ENCODE measurements at regions not wholly inside any gene's neighbourhood (a gene's known extent, or its start where the extent isn't known, plus 50 kb on each side); places are given as distances from the start of the nearest gene placed in this dataset.

DNA sequence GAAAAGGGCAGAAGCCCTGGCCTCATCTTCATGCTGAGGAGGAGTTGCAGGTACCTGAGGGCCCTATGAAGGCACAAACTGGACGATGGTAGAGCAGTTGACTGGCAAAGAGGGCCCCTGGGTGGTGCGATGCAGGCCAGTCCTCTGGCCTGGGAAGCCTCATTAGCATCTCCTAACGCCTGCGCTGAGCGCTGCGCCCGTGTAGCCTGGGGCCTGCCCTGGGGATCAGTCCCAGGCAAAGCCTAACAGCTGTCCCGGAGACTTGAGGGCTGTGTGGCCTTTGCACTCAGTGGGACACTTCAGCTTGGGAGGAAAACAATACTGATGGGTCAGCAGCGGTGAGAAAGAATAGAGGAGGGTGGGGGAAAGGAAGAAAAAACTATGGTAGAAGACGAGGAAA, 187.7 kb downstream of the RAP2A start:
- POLR2A ChIA-PET, result no interaction called here
- H3K4me1 ChIP-seq (ENCODE audit: control insufficient read depth, insufficient read depth, low read length), result no peaks in the 10 kb centered on the region
- no TSS peak for BruUV-seq (replicated peaks)
- H3K9ac ChIP-seq (ENCODE audit: control insufficient read depth, insufficient read depth, low read length), result no peak overlapping the region
- SMC1A ChIA-PET (ENCODE audit: uncharacterized antibody, unreplicated experiment), result no interaction called here
- no peaks in the 10 kb centered on the region for H3K9me3 ChIP-seq (replicated peaks; ENCODE audit: control insufficient read depth, insufficient read depth, low read length)
- ATAC-seq, result no peak
- in situ Hi-C loops (cut with MboI), result no loop called here
- no peaks in the 10 kb centered on the region for H3K36me3 ChIP-seq (ENCODE audit: control insufficient read depth in 2 of 2, insufficient read depth in 2 of 2, low read length in 1 of 2)
- no peaks in the 10 kb centered on the region for H3K27me3 ChIP-seq (replicated peaks in 1 of 2; ENCODE audit: control insufficient read depth in 2 of 2, insufficient read depth in 2 of 2, low read length in 1 of 2)
- no peaks in the 10 kb centered on the region for H3K79me2 ChIP-seq (ENCODE audit: control insufficient read depth, insufficient read depth, low read length)
- H3K4me3 ChIP-seq, result no peak overlapping the region
- no peak overlapping the region for H2AFZ ChIP-seq (ENCODE audit: control insufficient read depth, low read depth, low read length)
- DNase-seq (ENCODE audit: low read depth, low spot score), result no peak
- CTCF ChIA-PET, result no interaction called here
- intact Hi-C loops (cut with micrococcal nuclease; ENCODE audit: unreplicated experiment), result no loop called here
- H4K20me1 ChIP-seq (ENCODE audit: control insufficient read depth, insufficient read depth), result no peaks in the 10 kb centered on the region
- WGBS (ENCODE audit: insufficient coverage, insufficient replicate concordance, low lambda C conversion rate, missing lambda C conversion rate), result 37% methylated on average over 10 of the region's 10 CpGs
- RAD21 ChIA-PET (ENCODE audit: unreplicated experiment), result no interaction called here
- FAIRE-seq, result no peak
- no peak overlapping the region for H3K27ac ChIP-seq (ENCODE audit: control insufficient read depth, insufficient read depth)
- TF ChIP-seq ASH2L (IDR thresholded peaks at IDR 0.05; ENCODE audit: borderline replicate concordance, low read depth), result no peak
- H3K4me2 ChIP-seq (ENCODE audit: control insufficient read depth, insufficient read depth), result no peak overlapping the region

DNA sequence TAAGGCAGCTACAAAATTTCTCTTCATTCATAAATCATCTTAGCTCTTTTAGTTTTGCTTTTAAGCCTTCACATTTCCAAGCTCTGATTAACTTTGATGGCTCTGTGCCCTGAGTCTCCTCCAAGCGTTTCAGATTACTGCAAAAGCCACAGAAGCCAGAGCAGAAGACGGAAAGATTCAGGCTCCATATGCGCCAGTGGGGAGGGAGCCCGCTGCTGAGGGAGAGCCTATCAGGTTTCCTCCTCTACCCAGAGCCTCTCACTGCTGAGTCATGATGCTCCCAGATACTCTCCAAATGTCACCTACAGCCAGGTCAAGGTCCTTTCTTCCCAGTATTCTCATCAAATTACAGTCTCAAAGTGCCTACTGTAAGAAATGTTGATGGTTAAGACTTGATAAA, 193.6 kb downstream of the RAP2A start:
- Histone ChIP-seq H2AFZ (ENCODE audit: control insufficient read depth, low read depth, low read length) (no peak overlapping the region), H3K4me3 (no peak overlapping the region), H3K9ac (ENCODE audit: control insufficient read depth, insufficient read depth, low read length) (no peak overlapping the region), H3K27ac (ENCODE audit: control insufficient read depth, insufficient read depth) (no peak overlapping the region), H3K27me3 (replicated peaks in 1 of 2; ENCODE audit: control insufficient read depth in 2 of 2, insufficient read depth in 2 of 2, low read length in 1 of 2) (no peaks in the 10 kb centered on the region), H4K20me1 (ENCODE audit: control insufficient read depth, insufficient read depth) (no peaks in the 10 kb centered on the region), H3K9me3 (replicated peaks; ENCODE audit: control insufficient read depth, insufficient read depth, low read length) (no peaks in the 10 kb centered on the region), H3K79me2 (ENCODE audit: control insufficient read depth, insufficient read depth, low read length) (no peaks in the 10 kb centered on the region), H3K36me3 (ENCODE audit: control insufficient read depth in 2 of 2, insufficient read depth in 2 of 2, low read length in 1 of 2) (no peaks in the 10 kb centered on the region), H3K4me1 (ENCODE audit: control insufficient read depth, insufficient read depth, low read length) (no peaks in the 10 kb centered on the region), H3K4me2 (ENCODE audit: control insufficient read depth, insufficient read depth) (no peak overlapping the region)
- TF ChIP-seq GATAD2B (conservative IDR thresholded peaks at IDR 0.05; ENCODE audit: low read depth) (no peak), RB1 (IDR thresholded peaks at IDR 0.05; ENCODE audit: borderline replicate concordance) (no peak), MYB (IDR thresholded peaks at IDR 0.05; ENCODE audit: borderline replicate concordance, low read depth, low read length) (no peak), HDGF (IDR thresholded peaks at IDR 0.05) (no peak)
- TF ChIP-seq, protein P1, sequence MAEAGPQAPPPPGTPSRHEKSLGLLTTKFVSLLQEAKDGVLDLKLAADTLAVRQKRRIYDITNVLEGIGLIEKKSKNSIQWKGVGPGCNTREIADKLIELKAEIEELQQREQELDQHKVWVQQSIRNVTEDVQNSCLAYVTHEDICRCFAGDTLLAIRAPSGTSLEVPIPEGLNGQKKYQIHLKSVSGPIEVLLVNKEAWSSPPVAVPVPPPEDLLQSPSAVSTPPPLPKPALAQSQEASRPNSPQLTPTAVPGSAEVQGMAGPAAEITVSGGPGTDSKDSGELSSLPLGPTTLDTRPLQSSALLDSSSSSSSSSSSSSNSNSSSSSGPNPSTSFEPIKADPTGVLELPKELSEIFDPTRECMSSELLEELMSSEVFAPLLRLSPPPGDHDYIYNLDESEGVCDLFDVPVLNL (IDR thresholded peaks at IDR 0.05; ENCODE audit: low read depth, low read length), result no peak
- DNase-seq (ENCODE audit: low read depth, low spot score) (no peak), ATAC-seq (no peak), FAIRE-seq (no peak)
- intact Hi-C loops (cut with micrococcal nuclease; ENCODE audit: unreplicated experiment) (no loop called here), in situ Hi-C loops (cut with MboI) (no loop called here)
- 44% methylated on average over 4 of the region's 4 CpGs for WGBS (ENCODE audit: insufficient coverage, insufficient replicate concordance, low lambda C conversion rate, missing lambda C conversion rate)
- RAD21 ChIA-PET (ENCODE audit: unreplicated experiment), result no interaction called here
- POLR2A ChIA-PET, result no interaction called here
- SMC1A ChIA-PET (ENCODE audit: uncharacterized antibody, unreplicated experiment), result no interaction called here
- BruUV-seq (replicated peaks), result no TSS peak
- CTCF ChIA-PET, result no interaction called here

Measured in GM12878 (cell line).